ENCODE measurements at regions not wholly inside any gene's neighbourhood (a gene's known extent, or its start where the extent isn't known, plus 50 kb on each side); places are given as distances from the start of the nearest gene placed in this dataset.

DNA sequence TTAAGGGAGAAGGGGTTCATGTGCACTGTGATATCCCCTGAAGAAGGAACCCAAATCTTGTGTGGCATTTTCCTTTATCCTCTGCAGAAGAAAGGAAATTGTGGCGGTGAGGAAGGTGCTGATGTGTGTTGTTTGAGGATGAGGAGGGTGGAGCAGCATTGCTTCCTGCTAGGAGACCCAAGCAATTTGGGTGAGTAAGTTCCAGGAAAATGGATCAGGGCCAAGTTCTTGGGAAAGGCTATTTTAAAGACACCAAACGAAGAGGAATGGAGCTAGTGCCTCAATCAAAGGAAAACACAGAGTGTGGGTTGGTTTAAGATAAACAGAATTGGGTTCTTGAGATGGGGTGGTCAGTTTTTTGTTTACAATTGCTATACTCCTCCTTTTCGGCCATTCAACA is 86.7 kb upstream of the MARK1 start:
- POLR2A ChIA-PET, result interaction anchor here (0.7 kb wide), 1 partner anchor 9 kb away, joined by 3 read pairs; no protein-coding TSS in a partner anchor

More for the DNA sequence above, 86.7 kb upstream of the MARK1 start:
- Histone ChIP-seq H3K9me3 (replicated peaks; ENCODE audit: control insufficient read depth, insufficient read depth, low read depth, low read length) (no peaks in the 10 kb centered on the region), H2AFZ (ENCODE audit: low read depth, low read length) (no peak overlapping the region), H3K79me2 (ENCODE audit: control insufficient read depth, insufficient read depth, low read length) (no peaks in the 10 kb centered on the region), H4K20me1 (replicated peaks; ENCODE audit: control insufficient read depth, insufficient read depth, low read length) (no peaks in the 10 kb centered on the region), H3K9ac (ENCODE audit: insufficient read depth in 1 of 2, low read depth in 2 of 2, low read length in 2 of 2) (no peak overlapping the region), H3K4me1 (replicated peaks in 1 of 2; ENCODE audit: control insufficient read depth in 2 of 2, insufficient read depth in 2 of 2, low read length in 2 of 2) (no peaks in the 10 kb centered on the region), H3K4me3 (no peak overlapping the region), H3K27me3 (ENCODE audit: control insufficient read depth in 2 of 2, insufficient read depth in 2 of 2, low read length in 2 of 2) (no peaks in the 10 kb centered on the region), H3K36me3 (ENCODE audit: control insufficient read depth, insufficient read depth, low read length) (no peaks in the 10 kb centered on the region), H3K27ac (ENCODE audit: extremely low read depth, low read depth, low read length) (no peak overlapping the region), H3K4me2 (ENCODE audit: insufficient read depth, low read length) (no peak overlapping the region), H3K9me1 (ENCODE audit: control insufficient read depth, insufficient read depth, low read length) (no peaks in the 10 kb centered on the region)
- BruUV-seq (replicated peaks), result no TSS peak
- in situ Hi-C loops (cut with MboI) (no loop called here), intact Hi-C loops (cut with micrococcal nuclease) (no loop called here)
- no peak for TF ChIP-seq TSC22D4 (tag; IDR thresholded peaks at IDR 0.05)
- TF ChIP-seq, protein P1, sequence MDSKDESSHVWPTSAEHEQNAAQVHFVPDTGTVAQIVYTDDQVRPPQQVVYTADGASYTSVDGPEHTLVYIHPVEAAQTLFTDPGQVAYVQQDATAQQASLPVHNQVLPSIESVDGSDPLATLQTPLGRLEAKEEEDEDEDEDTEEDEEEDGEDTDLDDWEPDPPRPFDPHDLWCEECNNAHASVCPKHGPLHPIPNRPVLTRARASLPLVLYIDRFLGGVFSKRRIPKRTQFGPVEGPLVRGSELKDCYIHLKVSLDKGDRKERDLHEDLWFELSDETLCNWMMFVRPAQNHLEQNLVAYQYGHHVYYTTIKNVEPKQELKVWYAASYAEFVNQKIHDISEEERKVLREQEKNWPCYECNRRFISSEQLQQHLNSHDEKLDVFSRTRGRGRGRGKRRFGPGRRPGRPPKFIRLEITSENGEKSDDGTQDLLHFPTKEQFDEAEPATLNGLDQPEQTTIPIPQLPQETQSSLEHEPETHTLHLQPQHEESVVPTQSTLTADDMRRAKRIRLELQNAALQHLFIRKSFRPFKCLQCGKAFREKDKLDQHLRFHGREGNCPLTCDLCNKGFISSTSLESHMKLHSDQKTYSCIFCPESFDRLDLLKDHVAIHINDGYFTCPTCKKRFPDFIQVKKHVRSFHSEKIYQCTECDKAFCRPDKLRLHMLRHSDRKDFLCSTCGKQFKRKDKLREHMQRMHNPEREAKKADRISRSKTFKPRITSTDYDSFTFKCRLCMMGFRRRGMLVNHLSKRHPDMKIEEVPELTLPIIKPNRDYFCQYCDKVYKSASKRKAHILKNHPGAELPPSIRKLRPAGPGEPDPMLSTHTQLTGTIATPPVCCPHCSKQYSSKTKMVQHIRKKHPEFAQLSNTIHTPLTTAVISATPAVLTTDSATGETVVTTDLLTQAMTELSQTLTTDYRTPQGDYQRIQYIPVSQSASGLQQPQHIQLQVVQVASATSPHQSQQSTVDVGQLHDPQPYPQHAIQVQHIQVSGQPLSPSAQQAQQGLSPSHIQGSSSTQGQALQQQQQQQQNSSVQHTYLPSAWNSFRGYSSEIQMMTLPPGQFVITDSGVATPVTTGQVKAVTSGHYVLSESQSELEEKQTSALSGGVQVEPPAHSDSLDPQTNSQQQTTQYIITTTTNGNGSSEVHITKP (IDR thresholded peaks at IDR 0.05; ENCODE audit: partially characterized antibody), result peak; percentile 44
- DNase-seq (ENCODE audit: extremely low read depth in 1 of 4, low spot score in 3 of 4) (no peak), ATAC-seq (no peak), FAIRE-seq (no peak)
- 0% methylated on average over 3 of the region's 3 CpGs for WGBS (ENCODE audit: insufficient coverage, low coverage, missing lambda C conversion rate)
- CTCF ChIA-PET (ENCODE audit: low intra/inter-chr PET ratio), result no interaction called here

Data from K562 (cell line).